IMR-90 (cell line): ENCODE measurements at regions not wholly inside any gene's neighbourhood (a gene's known extent, or its start where the extent isn't known, plus 50 kb on each side); places are given as distances from the start of the nearest gene placed in this dataset.

Source experiments
- ATAC-seq: fragments of 200-7000 bp; cut with Tn5 transposase; 2 replicates; pipeline ENCODE4 v1.9.1; 2020; ENCODE audit warnings: low read depth, mild to moderate bottlenecking, moderate library complexity
- BruUV-seq: library from RNA; stranded (reverse); fragments of 400-500 nt; replicated peaks from 2 replicates; lab custom pipeline; 2021; lab: Mats Ljungman, UMichigan
- CTCF ChIA-PET: fragments of 300-600 bp; formaldehyde crosslinking; extraction: SDS; loops from one replicate; lab custom pipeline; 2021; ENCODE audit warnings: antibody characterized with exemption; lab: Yijun Ruan, JAX
- POLR2A ChIA-PET: fragments of 300-600 bp; sonication (Branson Sonifier 250); formaldehyde crosslinking; loops from one replicate; lab custom pipeline; 2022; ENCODE audit warnings: antibody characterized with exemption; ENCODE audit not compliant: unreplicated experiment; lab: Charles Lee
- DNase-seq: peaks from one replicate; pipeline ENCODE4 v3.0.0; 2013
- H2AFZ ChIP-seq: replicated peaks from 2 replicates; pipeline ENCODE3; 2013; ENCODE audit warnings: low read length, mild to moderate bottlenecking; ENCODE audit not compliant: poor library complexity
- H2AK5ac ChIP-seq: 2 replicates; pipeline ENCODE4 v1.6.1; 2013; ENCODE audit warnings: low read depth, low read length, inconsistent platforms
- H2AK9ac ChIP-seq: replicated peaks from 2 replicates; pipeline ENCODE3; 2013; ENCODE audit warnings: mild to moderate bottlenecking, low read depth, low read length, moderate library complexity; ENCODE audit not compliant: poor library complexity
- H2BK120ac ChIP-seq: 2 replicates; pipeline ENCODE4 v1.6.1; 2013; ENCODE audit warnings: low read depth, low read length, inconsistent platforms
- H2BK15ac ChIP-seq: 3 replicates; pipeline ENCODE4 v1.6.1; 2013; ENCODE audit warnings: low read depth, low read length, inconsistent platforms
- H2BK20ac ChIP-seq: 2 replicates; pipeline ENCODE4 v1.6.1; 2013; ENCODE audit warnings: low read depth, mild to moderate bottlenecking, inconsistent platforms, low read length, moderate library complexity
- H2BK5ac ChIP-seq: 2 replicates; pipeline ENCODE4 v1.6.1; 2013; ENCODE audit warnings: mild to moderate bottlenecking, low read depth, low read length, inconsistent platforms; ENCODE audit not compliant: poor library complexity, severe bottlenecking
- H3K14ac ChIP-seq: replicated peaks from 2 replicates; pipeline ENCODE4 v1.6.1; 2013; ENCODE audit warnings: low read depth, low read length, inconsistent platforms
- H3K18ac ChIP-seq: 2 replicates; pipeline ENCODE4 v1.6.1; 2013; ENCODE audit warnings: low read depth, low read length, control low read depth
- H3K23ac ChIP-seq: 2 replicates; pipeline ENCODE4 v1.6.1; 2013; ENCODE audit warnings: low read depth, low read length, inconsistent platforms
- H3K27ac ChIP-seq: 2 replicates; pipeline ENCODE4 v1.5.1; 2013; ENCODE audit warnings: mild to moderate bottlenecking, control low read depth, low read length; ENCODE audit not compliant: insufficient read depth
- H3K27me3 ChIP-seq: 2 replicates; pipeline ENCODE4 v1.6.1; 2013; ENCODE audit warnings: low read length; ENCODE audit not compliant: control insufficient read depth, insufficient read depth
- H3K36me3 ChIP-seq: 2 replicates; pipeline ENCODE4 v1.6.1; 2013; ENCODE audit warnings: low read length, mixed read lengths; ENCODE audit not compliant: control insufficient read depth, insufficient read depth
- H3K4ac ChIP-seq: 2 replicates; pipeline ENCODE4 v1.6.1; 2013; ENCODE audit warnings: low read depth, low read length, inconsistent platforms
- H3K4me1 ChIP-seq: 2 replicates; pipeline ENCODE4 v1.6.1; 2013; ENCODE audit warnings: low read length, mixed read lengths; ENCODE audit not compliant: control insufficient read depth, insufficient read depth
- H3K4me2 ChIP-seq: 2 replicates; pipeline ENCODE4 v1.6.1; 2013; ENCODE audit warnings: low read depth, mild to moderate bottlenecking, control low read depth, low read length, moderate library complexity
- H3K4me3 ChIP-seq: 2 replicates; pipeline ENCODE4 v1.5.1; 2013; ENCODE audit warnings: low read depth, mild to moderate bottlenecking, control low read depth, low read length, moderate library complexity; ENCODE audit not compliant: insufficient read depth
- H3K56ac ChIP-seq: 2 replicates; pipeline ENCODE4 v1.6.1; 2013; ENCODE audit warnings: low read length, inconsistent platforms; ENCODE audit not compliant: insufficient read depth; ENCODE audit errors: extremely low read depth
- H3K79me1 ChIP-seq, 2 experiments: 2 replicates each; pipeline ENCODE4 v1.6.1; 2013; ENCODE audit warnings: low read length in 2 of 2, inconsistent platforms in 1 of 2, low read depth in 1 of 2
- H3K9ac ChIP-seq: 2 replicates; pipeline ENCODE4 v1.6.1; 2013; ENCODE audit warnings: low read depth, low read length, control low read depth
- H3K9me1 ChIP-seq: 2 replicates; pipeline ENCODE4 v1.6.1; 2013; ENCODE audit warnings: low read length, inconsistent platforms; ENCODE audit not compliant: insufficient read depth
- H3K9me3 ChIP-seq: 2 replicates; pipeline ENCODE4 v1.6.1; 2013; ENCODE audit warnings: low read length; ENCODE audit not compliant: control insufficient read depth, insufficient read depth
- H4K20me1 ChIP-seq: 2 replicates; pipeline ENCODE4 v1.6.1; 2013; ENCODE audit warnings: low read length, inconsistent platforms; ENCODE audit not compliant: insufficient read depth
- H4K5ac ChIP-seq: 2 replicates; pipeline ENCODE4 v1.6.1; 2013; ENCODE audit warnings: mild to moderate bottlenecking, low read depth, low read length, control low read depth
- H4K8ac ChIP-seq, 2 experiments: 2 replicates each; pipeline ENCODE4 v1.6.1; 2013; ENCODE audit warnings: low read depth in 2 of 2, low read length in 2 of 2, control low read depth in 1 of 2, inconsistent platforms in 1 of 2
- H4K91ac ChIP-seq: 2 replicates; pipeline ENCODE4 v1.6.1; 2013; ENCODE audit warnings: low read depth, low read length, inconsistent platforms; ENCODE audit not compliant: insufficient read depth
- BHLHE40 ChIP-seq: fragments of 150-350 bp; IDR thresholded peaks from 2 replicates; pipeline ENCODE4 v1.6.1; 2016; ENCODE audit warnings: mild to moderate bottlenecking, low read depth, low read length
- CHD1 ChIP-seq: IDR thresholded peaks from 2 replicates; pipeline ENCODE4 v1.6.1; 2012; ENCODE audit warnings: low read depth, low read length, improper control_type of control experiment
- MAFK ChIP-seq: IDR thresholded peaks from 2 replicates; pipeline ENCODE4 v1.6.1; 2012; ENCODE audit warnings: low read depth, low read length, improper control_type of control experiment
- MAZ ChIP-seq: IDR thresholded peaks from 2 replicates; pipeline ENCODE4 v1.6.1; 2012; ENCODE audit warnings: low read depth, mild to moderate bottlenecking, low read length, improper control_type of control experiment, moderate library complexity, borderline replicate concordance
- NFE2L2 ChIP-seq: fragments of 150-350 bp; IDR thresholded peaks from 2 replicates; pipeline ENCODE4 v1.6.1; 2016; ENCODE audit warnings: low read depth, mild to moderate bottlenecking, low read length
- POLR2A ChIP-seq: IDR thresholded peaks from 2 replicates; pipeline ENCODE4 v1.6.1; 2012; ENCODE audit warnings: mild to moderate bottlenecking, low read depth, low read length
- RAD21 ChIP-seq: IDR thresholded peaks from 2 replicates; pipeline ENCODE4 v1.6.1; 2012; ENCODE audit warnings: low read length, improper control_type of control experiment
- RCOR1 ChIP-seq: IDR thresholded peaks from 2 replicates; pipeline ENCODE4 v1.6.1; 2012; ENCODE audit warnings: mild to moderate bottlenecking, low read length, improper control_type of control experiment; ENCODE audit not compliant: insufficient replicate concordance
- RFX5 ChIP-seq: IDR thresholded peaks from 2 replicates; pipeline ENCODE4 v1.8.0; 2012; ENCODE audit warnings: low read depth, mild to moderate bottlenecking, low read length, moderate library complexity
- SMC3 ChIP-seq: fragments of 150-350 bp; IDR thresholded peaks from 2 replicates; pipeline ENCODE4 v1.6.1; 2016; ENCODE audit warnings: low read depth, mild to moderate bottlenecking, antibody characterized with exemption, low read length, moderate library complexity
- WGBS, 2 experiments: methylation state at CpG; one replicate each; pipeline versions ENCODE4 v1.1.5 to v1.1.7; 2013; ENCODE audit warnings: missing lambda C conversion rate in 2 of 2; ENCODE audit not compliant: insufficient read length in 1 of 2; ENCODE audit errors: extremely low coverage in 2 of 2; 5-methylcytosine and 5-hydroxymethylcytosine counted together
- dilution Hi-C: fragments of 300-500 bp; cut with HindIII; formaldehyde crosslinking; loops from one replicate; pipeline ENCODE4 v1.14.3; 2018; ENCODE audit warnings: low sequenced_read_pairs; ENCODE audit not compliant: unreplicated experiment
- in situ Hi-C: fragments of 300-500 bp; cut with MboI; formaldehyde crosslinking; loops from 3 replicates; pipeline ENCODE4 v1.14.3; 2019; ENCODE audit warnings: low sequenced_read_pairs, inconsistent platforms, mixed read lengths
- intact Hi-C: fragments of 100-400 bp; cut with micrococcal nuclease; formaldehyde crosslinking; loops from 2 replicates; pipeline ENCODE4 v1.10.0; 2022
- TF ChIP-seq, protein P1 (sequence below): fragments of 150-350 bp; IDR thresholded peaks from 2 replicates; pipeline ENCODE4 v1.6.1; 2017; ENCODE audit warnings: mild to moderate bottlenecking, antibody characterized with exemption, low read length, low read depth
- TF ChIP-seq, protein P2 (sequence below): fragments of 150-350 bp; IDR thresholded peaks from 2 replicates; pipeline ENCODE4 v1.6.1; 2016; ENCODE audit warnings: low read depth, mild to moderate bottlenecking, low read length, moderate library complexity, borderline replicate concordance

DNA sequence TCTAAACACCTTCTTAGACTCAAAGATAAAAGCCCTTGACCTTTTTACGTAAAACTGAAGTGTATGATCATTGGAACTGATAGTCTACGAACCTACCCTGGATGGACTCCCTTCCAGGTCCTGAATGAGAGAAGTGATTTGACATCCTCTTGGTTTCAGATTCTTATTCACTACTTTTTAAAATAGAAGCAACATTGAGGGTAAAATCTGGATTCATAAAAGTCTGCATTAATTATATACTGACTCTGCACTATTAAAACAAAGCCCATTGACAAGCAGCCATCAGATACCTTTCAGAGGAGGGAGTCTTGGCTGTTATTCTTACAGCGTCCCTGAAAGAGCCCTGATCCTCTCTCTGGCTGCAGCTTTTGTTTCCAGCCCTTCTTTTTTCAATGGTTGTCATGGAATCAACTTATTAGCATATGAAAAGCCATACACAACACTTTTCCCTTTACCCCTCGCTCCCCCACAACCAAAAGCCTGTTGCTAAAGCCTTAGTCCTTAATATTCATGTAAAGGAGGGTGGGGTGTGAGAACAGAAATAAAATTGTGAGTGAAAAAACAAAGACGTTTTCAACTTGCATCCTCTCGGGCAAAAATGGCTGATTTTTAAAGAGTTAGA, 270.0 kb upstream of the MARCKS start:
- Histone ChIP-seq H2AK5ac (no peak overlapping the region), H3K9ac (no peak overlapping the region), H3K9me1 (peaks cover 3% of the 10 kb centered on the region; the same call in 1 of the 2 replicates), H3K27me3 (no peaks in the 10 kb centered on the region; the same call in 1 of the 2 replicates), H4K8ac (no peak overlapping the region), H3K4me2 (no peak overlapping the region), H3K9me3 (no peaks in the 10 kb centered on the region), H3K18ac (no peak overlapping the region; the same call in 1 of the 2 replicates), H4K20me1 (no peaks in the 10 kb centered on the region), H3K36me3 (no peaks in the 10 kb centered on the region), H3K4me1 (no peaks in the 10 kb centered on the region), H3K27ac (no peak overlapping the region), H4K5ac (no peak overlapping the region), H3K14ac (no peak overlapping the region; the same call in 1 of the 2 replicates), H2BK15ac (peak overlapping the region; percentile 6; the same call in 1 of the 3 replicates), H3K4ac (no peak overlapping the region), H2BK5ac (no peak overlapping the region), H3K56ac (no peak overlapping the region), H4K91ac (no peak overlapping the region), H3K4me3 (no peak overlapping the region), H2AK9ac (no peak overlapping the region), H3K23ac (no peak overlapping the region), H2AFZ (no peak overlapping the region), H3K79me1 (no peaks in the 10 kb centered on the region), H2BK20ac (no peak overlapping the region), H2BK120ac (no peak overlapping the region)
- in situ Hi-C loops (no loop called here), dilution Hi-C loops (no loop called here), intact Hi-C loops (no loop called here)
- TF ChIP-seq MAZ: no peak
- TF ChIP-seq, protein P1, sequence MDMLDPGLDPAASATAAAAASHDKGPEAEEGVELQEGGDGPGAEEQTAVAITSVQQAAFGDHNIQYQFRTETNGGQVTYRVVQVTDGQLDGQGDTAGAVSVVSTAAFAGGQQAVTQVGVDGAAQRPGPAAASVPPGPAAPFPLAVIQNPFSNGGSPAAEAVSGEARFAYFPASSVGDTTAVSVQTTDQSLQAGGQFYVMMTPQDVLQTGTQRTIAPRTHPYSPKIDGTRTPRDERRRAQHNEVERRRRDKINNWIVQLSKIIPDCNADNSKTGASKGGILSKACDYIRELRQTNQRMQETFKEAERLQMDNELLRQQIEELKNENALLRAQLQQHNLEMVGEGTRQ: no peak
- no peak for TF ChIP-seq RCOR1
- no peak for TF ChIP-seq CHD1
- no peak for TF ChIP-seq RAD21
- TF ChIP-seq, protein P2, sequence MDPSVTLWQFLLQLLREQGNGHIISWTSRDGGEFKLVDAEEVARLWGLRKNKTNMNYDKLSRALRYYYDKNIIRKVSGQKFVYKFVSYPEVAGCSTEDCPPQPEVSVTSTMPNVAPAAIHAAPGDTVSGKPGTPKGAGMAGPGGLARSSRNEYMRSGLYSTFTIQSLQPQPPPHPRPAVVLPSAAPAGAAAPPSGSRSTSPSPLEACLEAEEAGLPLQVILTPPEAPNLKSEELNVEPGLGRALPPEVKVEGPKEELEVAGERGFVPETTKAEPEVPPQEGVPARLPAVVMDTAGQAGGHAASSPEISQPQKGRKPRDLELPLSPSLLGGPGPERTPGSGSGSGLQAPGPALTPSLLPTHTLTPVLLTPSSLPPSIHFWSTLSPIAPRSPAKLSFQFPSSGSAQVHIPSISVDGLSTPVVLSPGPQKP: no peak
- no peak for TF ChIP-seq RFX5
- TF ChIP-seq SMC3: no peak
- no peak for TF ChIP-seq BHLHE40
- no peak for TF ChIP-seq NFE2L2
- TF ChIP-seq POLR2A: no peak
- TF ChIP-seq MAFK: no peak
- ChIA-PET CTCF (interaction anchor here (1.0 kb wide), 1 partner anchor 16 kb away, joined by 3 read pairs; no protein-coding TSS in a partner anchor), POLR2A (no interaction called here)
- WGBS, 2 experiments: 80% methylated on average over 1 of the region's 6 CpGs; no CpG with 5 or more reads in 1 of the 2 experiments
- ATAC-seq (no peak), DNase-seq (no peak)
- no TSS peak for BruUV-seq
